ENCODE measurements at regions not wholly inside any gene's neighbourhood (a gene's known extent, or its start where the extent isn't known, plus 50 kb on each side); places are given as distances from the start of the nearest gene placed in this dataset.

- TF ChIP-seq TAF1 (IDR thresholded peaks at IDR 0.05; ENCODE audit: low read depth) (no peak), EP300 (IDR thresholded peaks at IDR 0.05; ENCODE audit: borderline replicate concordance) (no peak), USF1 (IDR thresholded peaks at IDR 0.05) (no peak), YY1 (IDR thresholded peaks at IDR 0.05; ENCODE audit: low read depth) (no peak), CEBPB (IDR thresholded peaks at IDR 0.05) (no peak), CREB1 (IDR thresholded peaks at IDR 0.05; ENCODE audit: low read depth) (no peak), TCF12 (IDR thresholded peaks at IDR 0.05; ENCODE audit: low read depth) (no peak), MAX (IDR thresholded peaks at IDR 0.05) (no peak), TEAD4 (IDR thresholded peaks at IDR 0.05) (no peak), EGR1 (IDR thresholded peaks at IDR 0.05) (no peak), NFIC (IDR thresholded peaks at IDR 0.05) (no peak), ZBTB7A (IDR thresholded peaks at IDR 0.05; ENCODE audit: low read depth) (no peak), REST (IDR thresholded peaks at IDR 0.05; ENCODE audit: low read depth) (no peak), FOXM1 (IDR thresholded peaks at IDR 0.05; ENCODE audit: borderline replicate concordance, low read depth) (no peak), RAD21 (IDR thresholded peaks at IDR 0.05; ENCODE audit: low read depth) (no peak)
Observed at GRCh38 chr14:34190717-34191116, 239.8 kb upstream of the EGLN3 start.

GRCh38 chr14:34189866-34190265 is 239.0 kb upstream of the EGLN3 start:
- TF ChIP-seq EP300 (IDR thresholded peaks at IDR 0.05; ENCODE audit: borderline replicate concordance), result no peak
- TF ChIP-seq MAX (IDR thresholded peaks at IDR 0.05), result no peak
- no peak for TF ChIP-seq TCF12 (IDR thresholded peaks at IDR 0.05; ENCODE audit: low read depth)
- TF ChIP-seq RAD21 (IDR thresholded peaks at IDR 0.05; ENCODE audit: low read depth), result no peak
- TF ChIP-seq YY1 (IDR thresholded peaks at IDR 0.05; ENCODE audit: low read depth), result no peak
- no peak for TF ChIP-seq CEBPB (IDR thresholded peaks at IDR 0.05)
- no peak for TF ChIP-seq FOXM1 (IDR thresholded peaks at IDR 0.05; ENCODE audit: borderline replicate concordance, low read depth)
- no peak for TF ChIP-seq NFIC (IDR thresholded peaks at IDR 0.05)
- TF ChIP-seq ZBTB7A (IDR thresholded peaks at IDR 0.05; ENCODE audit: low read depth), result no peak
- no peak for TF ChIP-seq TAF1 (IDR thresholded peaks at IDR 0.05; ENCODE audit: low read depth)
- no peak for TF ChIP-seq USF1 (IDR thresholded peaks at IDR 0.05)
- no peak for TF ChIP-seq TEAD4 (IDR thresholded peaks at IDR 0.05)
- TF ChIP-seq EGR1 (IDR thresholded peaks at IDR 0.05), result no peak
- no peak for TF ChIP-seq CREB1 (IDR thresholded peaks at IDR 0.05; ENCODE audit: low read depth)
- TF ChIP-seq REST (IDR thresholded peaks at IDR 0.05; ENCODE audit: low read depth), result no peak

GRCh38 chr14:34187519-34188044 is 236.7 kb upstream of the EGLN3 start:
- TF ChIP-seq CEBPB (IDR thresholded peaks at IDR 0.05), result no peak
- no peak for TF ChIP-seq USF1 (IDR thresholded peaks at IDR 0.05)
- TF ChIP-seq TEAD4 (IDR thresholded peaks at IDR 0.05), result no peak
- no peak for TF ChIP-seq EP300 (IDR thresholded peaks at IDR 0.05; ENCODE audit: borderline replicate concordance)
- TF ChIP-seq REST (IDR thresholded peaks at IDR 0.05; ENCODE audit: low read depth), result no peak
- no peak for TF ChIP-seq FOXM1 (IDR thresholded peaks at IDR 0.05; ENCODE audit: borderline replicate concordance, low read depth)
- no peak for TF ChIP-seq TCF12 (IDR thresholded peaks at IDR 0.05; ENCODE audit: low read depth)
- no peak for TF ChIP-seq CREB1 (IDR thresholded peaks at IDR 0.05; ENCODE audit: low read depth)
- no peak for TF ChIP-seq TAF1 (IDR thresholded peaks at IDR 0.05; ENCODE audit: low read depth)
- TF ChIP-seq NFIC (IDR thresholded peaks at IDR 0.05), result no peak
- no peak for TF ChIP-seq EGR1 (IDR thresholded peaks at IDR 0.05)
- no peak for TF ChIP-seq ZBTB7A (IDR thresholded peaks at IDR 0.05; ENCODE audit: low read depth)
- TF ChIP-seq MAX (IDR thresholded peaks at IDR 0.05), result no peak
